PC-9 (cell line): ENCODE measurements at regions not wholly inside any gene's neighbourhood (a gene's known extent, or its start where the extent isn't known, plus 50 kb on each side); places are given as distances from the start of the nearest gene placed in this dataset.

ENCODE experiments used
- BruUV-seq: library from RNA; stranded (reverse); fragments of 400-500 nt; replicated peaks from 2 replicates; lab custom pipeline; 2021; lab: Mats Ljungman, UMichigan
- CTCF ChIA-PET: fragments of 300-600 bp; sonication (Branson Sonifier 250); formaldehyde crosslinking; loops from one replicate; lab custom pipeline; 2022; ENCODE audit warnings: antibody characterized with exemption; lab: Charles Lee
- POLR2A ChIA-PET: fragments of 300-600 bp; sonication (Branson Sonifier 250); formaldehyde crosslinking; loops from one replicate; lab custom pipeline; 2022; ENCODE audit warnings: antibody characterized with exemption; ENCODE audit not compliant: unreplicated experiment; lab: Charles Lee
- DNase-seq, 2 experiments: peaks; one replicate each; pipeline versions ENCODE4 v3.0.0 to v3.0.0-alpha.2; 2015 to 2022; ENCODE audit warnings: mixed read lengths in 1 of 2
- H2AFZ ChIP-seq: fragments of 200-600 bp; sonication (generic); 2 replicates; pipeline ENCODE4 v1.8.1; 2017; ENCODE audit warnings: antibody characterized with exemption
- H3F3A ChIP-seq: fragments of 200-600 bp; sonication (generic); 2 replicates; pipeline ENCODE4 v1.8.1; 2017; ENCODE audit warnings: antibody characterized with exemption, mild to moderate bottlenecking, low read depth; ENCODE audit not compliant: insufficient read depth
- H3K27ac ChIP-seq: fragments of 200-600 bp; sonication (generic); 2 replicates; pipeline ENCODE4 v1.6.1; 2016; ENCODE audit warnings: mixed run types
- H3K27me3 ChIP-seq: fragments of 200-600 bp; sonication (generic); 2 replicates; pipeline ENCODE4 v1.6.1; 2016; ENCODE audit warnings: low read depth, mixed run types; ENCODE audit not compliant: insufficient read depth
- H3K36me3 ChIP-seq: fragments of 200-600 bp; sonication (generic); 2 replicates; pipeline ENCODE4 v1.6.1; 2016; ENCODE audit warnings: low read depth, mixed run types
- H3K4me1 ChIP-seq: fragments of 200-600 bp; sonication (generic); replicated peaks from 2 replicates; pipeline ENCODE4 v1.6.1; 2016; ENCODE audit warnings: mixed run types; ENCODE audit not compliant: insufficient read depth
- H3K4me2 ChIP-seq: fragments of 200-600 bp; sonication (generic); 2 replicates; pipeline ENCODE4 v1.6.1; 2017; ENCODE audit warnings: mixed run types
- H3K4me3 ChIP-seq: fragments of 200-600 bp; sonication (generic); 2 replicates; pipeline ENCODE4 v1.6.1; 2016; ENCODE audit warnings: mixed run types
- H3K79me2 ChIP-seq: fragments of 200-600 bp; sonication (generic); 2 replicates; pipeline ENCODE4 v1.6.1; 2017; ENCODE audit warnings: low read depth, mixed run types
- H3K9me2 ChIP-seq: fragments of 200-600 bp; sonication (generic); 2 replicates; pipeline ENCODE4 v1.8.1; 2017; ENCODE audit warnings: mild to moderate bottlenecking; ENCODE audit not compliant: insufficient read depth
- H3K9me3 ChIP-seq: fragments of 200-600 bp; sonication (generic); 2 replicates; pipeline ENCODE4 v1.8.1; 2016; ENCODE audit warnings: low read depth; ENCODE audit not compliant: insufficient read depth
- H4K20me1 ChIP-seq: fragments of 200-600 bp; sonication (generic); 2 replicates; pipeline ENCODE4 v1.8.1; 2017; ENCODE audit not compliant: insufficient read depth
- CTCF ChIP-seq: fragments of 200-600 bp; sonication (generic); conservative IDR thresholded peaks from 2 replicates; pipeline ENCODE4 v1.6.1; 2017; ENCODE audit warnings: mixed run types, antibody characterized with exemption, mild to moderate bottlenecking, moderate library complexity
- EZH2 ChIP-seq: fragments of 200-600 bp; sonication (generic); IDR thresholded peaks from 2 replicates; pipeline ENCODE4 v1.8.0; 2017; ENCODE audit warnings: antibody characterized with exemption, low read depth
- intact Hi-C: fragments of 100-400 bp; cut with micrococcal nuclease; formaldehyde crosslinking; loops from one replicate; pipeline ENCODE4 v1.10.0; 2022; ENCODE audit not compliant: unreplicated experiment

GRCh38 chr15:27628486-27628885, 470.6 kb downstream of the OCA2 start:
- Histone ChIP-seq H4K20me1 (no peaks in the 10 kb centered on the region), H3K9me2 (no peaks in the 10 kb centered on the region), H2AFZ (no peak overlapping the region), H3K4me2 (no peak overlapping the region), H3K4me3 (no peak overlapping the region), H3F3A (no peaks in the 10 kb centered on the region), H3K36me3 (no peaks in the 10 kb centered on the region), H3K27ac (no peak overlapping the region), H3K79me2 (no peaks in the 10 kb centered on the region), H3K4me1 (no peaks in the 10 kb centered on the region), H3K27me3 (no peaks in the 10 kb centered on the region), H3K9me3 (no peaks in the 10 kb centered on the region)
- TF ChIP-seq EZH2 (no peak), CTCF (no peak)
- intact Hi-C loops = no loop called here
- CTCF ChIA-PET = no interaction called here
- DNase-seq = no peak
- no TSS peak for BruUV-seq
- POLR2A ChIA-PET = no interaction called here

- H3K4me3 ChIP-seq = no peak overlapping the region
- no peaks in the 10 kb centered on the region for H3K36me3 ChIP-seq
- H3K4me2 ChIP-seq = no peak overlapping the region
- DNase-seq = no peak
- POLR2A ChIA-PET = no interaction called here
- no peaks in the 10 kb centered on the region for H3K9me3 ChIP-seq
- BruUV-seq = no TSS peak
- CTCF ChIA-PET = no interaction called here
- H3K79me2 ChIP-seq = no peaks in the 10 kb centered on the region
- intact Hi-C loops = no loop called here
- no peaks in the 10 kb centered on the region for H3K4me1 ChIP-seq
- no peak overlapping the region for H2AFZ ChIP-seq
- no peak overlapping the region for H3K27ac ChIP-seq
- H3K9me2 ChIP-seq = no peaks in the 10 kb centered on the region
- H3K27me3 ChIP-seq = no peaks in the 10 kb centered on the region
- H3F3A ChIP-seq = no peaks in the 10 kb centered on the region
- no peaks in the 10 kb centered on the region for H4K20me1 ChIP-seq
- TF ChIP-seq EZH2 (no peak), CTCF (no peak)
Measured at GRCh38 chr15:27627623-27628022, 471.5 kb downstream of the OCA2 start.

DNA sequence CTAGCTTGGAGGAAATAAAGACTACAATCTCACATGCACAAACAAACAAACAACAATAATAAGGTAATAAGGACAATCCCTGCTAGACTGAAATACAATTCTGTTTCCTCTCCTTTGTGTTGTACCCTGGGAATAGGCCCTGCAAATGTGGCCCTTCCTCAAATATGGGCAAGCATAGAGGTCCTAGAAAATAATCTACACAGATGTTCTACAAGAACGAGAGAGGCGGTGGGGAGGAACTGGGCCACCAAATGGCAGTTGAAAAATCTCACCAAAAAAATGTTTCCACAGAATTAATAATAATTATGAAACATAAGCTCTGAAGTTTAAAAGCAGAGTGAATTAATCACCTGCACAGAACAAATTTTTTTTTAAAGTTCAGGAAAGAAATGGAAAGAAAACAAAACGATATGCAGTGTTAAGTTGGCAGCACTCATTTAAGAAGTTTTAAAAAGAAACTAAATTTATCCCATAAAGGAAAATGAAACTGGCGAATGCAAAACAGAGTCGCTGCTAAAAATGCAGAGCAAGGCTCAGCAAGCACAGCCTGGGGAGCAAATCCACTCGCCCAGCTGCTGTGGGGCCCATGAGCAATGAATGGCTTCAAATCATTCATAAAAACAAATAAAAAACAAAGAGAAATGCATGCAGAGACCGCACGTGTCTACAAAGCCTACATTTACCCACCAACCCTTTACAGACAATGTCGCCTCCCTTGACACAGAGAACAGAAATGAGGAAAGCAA, 475.4 kb downstream of the OCA2 start:
- Histone ChIP-seq H3K79me2 (no peaks in the 10 kb centered on the region), H2AFZ (no peak overlapping the region), H3K36me3 (no peaks in the 10 kb centered on the region), H3K27ac (no peak overlapping the region), H3K9me2 (no peaks in the 10 kb centered on the region), H3K4me2 (no peak overlapping the region), H4K20me1 (no peaks in the 10 kb centered on the region), H3F3A (no peaks in the 10 kb centered on the region), H3K4me1 (no peaks in the 10 kb centered on the region), H3K4me3 (no peak overlapping the region), H3K9me3 (no peaks in the 10 kb centered on the region), H3K27me3 (peaks cover 8% of the 10 kb centered on the region; the same call in 1 of the 2 replicates)
- no peak for DNase-seq
- BruUV-seq = no TSS peak
- POLR2A ChIA-PET = no interaction called here
- no peak for TF ChIP-seq EZH2
- no peak for TF ChIP-seq CTCF
- intact Hi-C loops = no loop called here
- CTCF ChIA-PET = no interaction called here
